Activated B cell treated with CpG ODN at 0.5 μM for 24 hours (primary cell): ENCODE measurements at regions not wholly inside any gene's neighbourhood (a gene's known extent, or its start where the extent isn't known, plus 50 kb on each side); places are given as distances from the start of the nearest gene placed in this dataset.

Source experiments
- ATAC-seq: fragments of 200-7000 bp; cut with Tn5 transposase; one replicate; pipeline ENCODE4 v1.10.0; 2021; ENCODE audit warnings: low read depth, mild to moderate bottlenecking, moderate library complexity
- CTCF ChIA-PET: fragments of 350-600 bp; sonication (Branson Sonifier 250); formaldehyde crosslinking; loops from one replicate; lab custom pipeline; 2021; ENCODE audit warnings: antibody characterized with exemption; lab: Charles Lee
- POLR2A ChIA-PET: fragments of 350-600 bp; sonication (Branson Sonifier 250); formaldehyde crosslinking; loops from one replicate; lab custom pipeline; 2021; ENCODE audit warnings: antibody characterized with exemption; lab: Charles Lee
- DNase-seq: peaks from one replicate; pipeline ENCODE4 v3.0.0; 2022
- H3K27ac Mint-ChIP-seq: one replicate; pipeline ENCODE4 v1.8.0; 2020; ENCODE audit warnings: mixed read lengths
- H3K27me3 Mint-ChIP-seq: one replicate; pipeline ENCODE4 v1.8.0; 2021; ENCODE audit warnings: mixed read lengths
- H3K36me3 Mint-ChIP-seq: one replicate; pipeline ENCODE4 v1.8.0; 2021; ENCODE audit warnings: low read depth, mixed read lengths
- H3K4me1 Mint-ChIP-seq: one replicate; pipeline ENCODE4 v1.8.0; 2021; ENCODE audit warnings: mixed read lengths
- H3K4me3 Mint-ChIP-seq: one replicate; pipeline ENCODE4 v1.8.0; 2020; ENCODE audit warnings: mild to moderate bottlenecking, mixed read lengths
- H3K9me3 Mint-ChIP-seq: one replicate; pipeline ENCODE4 v1.8.0; 2020; ENCODE audit warnings: mixed read lengths
- CTCF ChIP-seq: fragments of 200-600 bp; IDR thresholded peaks from one replicate; pipeline ENCODE4 v1.8.0; 2022; ENCODE audit warnings: antibody characterized with exemption, mild to moderate bottlenecking
- intact Hi-C: fragments of 100-400 bp; cut with micrococcal nuclease; formaldehyde crosslinking; loops from one replicate; pipeline ENCODE4 v1.15.1; 2024

GRCh38 chr3:115398506-115398905 is 224.8 kb upstream of the GAP43 start:
- ChIA-PET CTCF (no interaction called here), POLR2A (no interaction called here)
- no peak overlapping the region for H3K4me3 Mint-ChIP-seq
- H3K4me1 Mint-ChIP-seq = no peaks in the 10 kb centered on the region
- H3K36me3 Mint-ChIP-seq = no peaks in the 10 kb centered on the region
- no peaks in the 10 kb centered on the region for H3K9me3 Mint-ChIP-seq
- intact Hi-C loops = no loop called here
- H3K27me3 Mint-ChIP-seq = peaks cover 1% of the 10 kb centered on the region
- ATAC-seq (no peak), DNase-seq (no peak)
- H3K27ac Mint-ChIP-seq = no peak overlapping the region
- TF ChIP-seq CTCF = no peak

DNA sequence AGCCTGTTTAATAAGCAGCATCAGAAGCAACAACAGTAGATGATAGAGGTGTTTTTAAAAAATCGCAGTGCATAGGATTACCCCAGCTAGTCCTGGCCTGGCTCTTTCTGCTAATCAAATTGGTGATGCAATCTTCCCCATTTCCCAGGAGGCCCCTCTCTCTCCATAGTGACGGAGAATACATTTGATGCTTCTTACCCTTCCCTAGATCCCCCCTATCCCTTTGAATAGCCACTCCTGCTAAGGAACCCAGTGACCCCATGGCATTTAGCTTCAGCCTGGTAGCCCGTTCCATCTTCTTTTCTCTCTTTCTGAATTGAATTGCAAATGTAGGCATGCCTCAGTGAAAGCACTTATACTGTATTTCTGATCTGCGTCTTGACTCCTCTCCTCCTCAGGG is 223.6 kb upstream of the GAP43 start:
- Mint-ChIP-seq H3K27me3 (peaks cover 1% of the 10 kb centered on the region), H3K4me3 (no peak overlapping the region), H3K36me3 (no peaks in the 10 kb centered on the region), H3K27ac (no peak overlapping the region), H3K9me3 (no peaks in the 10 kb centered on the region), H3K4me1 (no peaks in the 10 kb centered on the region)
- POLR2A ChIA-PET = no interaction called here
- DNase-seq (no peak), ATAC-seq (no peak)
- CTCF ChIA-PET = no interaction called here
- intact Hi-C loops = no loop called here
- TF ChIP-seq CTCF = no peak

DNA sequence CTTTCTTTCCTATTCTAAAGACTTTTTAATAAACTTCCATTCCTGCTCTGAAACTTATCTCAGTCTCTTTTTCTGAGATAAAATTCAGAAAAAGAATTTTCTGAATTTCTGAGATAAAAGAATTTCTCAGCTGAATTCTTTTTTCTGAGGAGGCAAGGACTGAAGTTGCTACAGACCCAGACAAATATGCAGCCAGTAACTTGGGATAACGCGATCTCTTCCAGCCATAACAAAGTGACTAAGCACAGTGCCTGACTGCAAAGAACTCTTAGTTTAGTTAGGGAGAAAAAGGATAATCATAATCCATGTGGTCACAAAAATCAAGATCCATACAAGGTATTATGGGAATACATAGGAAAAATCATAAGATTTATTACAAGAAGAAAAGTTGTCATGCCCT is 222.0 kb upstream of the GAP43 start:
- intact Hi-C loops = no loop called here
- ChIA-PET POLR2A (no interaction called here), CTCF (no interaction called here)
- Mint-ChIP-seq H3K27ac (no peak overlapping the region), H3K9me3 (no peaks in the 10 kb centered on the region), H3K36me3 (no peaks in the 10 kb centered on the region), H3K27me3 (peaks cover 1% of the 10 kb centered on the region), H3K4me3 (no peak overlapping the region), H3K4me1 (no peaks in the 10 kb centered on the region)
- ATAC-seq (no peak), DNase-seq (no peak)
- TF ChIP-seq CTCF = no peak

DNA sequence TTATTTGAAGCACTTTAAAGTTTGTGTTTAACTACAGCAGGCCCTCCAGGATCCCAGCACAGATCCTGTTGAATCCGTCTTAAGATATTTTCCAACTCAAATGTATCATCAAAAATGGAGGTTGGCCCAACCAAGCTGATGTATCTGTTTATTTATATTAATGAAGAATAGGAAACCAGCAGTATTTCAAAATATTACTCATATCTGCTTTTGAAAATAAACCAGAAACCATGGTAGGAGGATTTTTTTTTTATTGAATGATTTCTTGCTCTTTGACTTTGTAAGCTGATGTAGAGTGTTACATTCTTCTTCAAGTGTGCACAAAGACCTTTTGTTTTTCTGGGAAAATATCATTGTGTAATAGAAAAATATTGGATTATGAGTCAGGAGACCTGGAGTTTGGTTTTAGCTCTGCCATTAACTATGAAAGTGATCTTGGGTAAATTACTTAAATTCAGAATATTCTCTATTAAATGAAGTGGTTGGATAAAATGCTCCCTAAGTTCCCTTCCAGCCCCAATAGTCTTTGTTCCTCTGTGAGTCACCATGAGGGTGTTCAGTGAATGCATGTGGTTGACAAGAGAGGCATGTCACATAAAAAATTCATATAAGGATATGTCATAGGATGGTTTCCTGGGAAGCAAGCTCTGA is 221.3 kb upstream of the GAP43 start:
- H3K9me3 Mint-ChIP-seq = no peaks in the 10 kb centered on the region
- TF ChIP-seq CTCF = no peak
- ATAC-seq (no peak), DNase-seq (no peak)
- no peaks in the 10 kb centered on the region for H3K4me1 Mint-ChIP-seq
- intact Hi-C loops = no loop called here
- H3K27me3 Mint-ChIP-seq = peaks cover 1% of the 10 kb centered on the region
- ChIA-PET CTCF (interaction anchor here (1.1 kb wide), 1 partner anchor 25 kb away, joined by 3 read pairs; no protein-coding TSS in a partner anchor), POLR2A (no interaction called here)
- no peaks in the 10 kb centered on the region for H3K36me3 Mint-ChIP-seq
- no peak overlapping the region for H3K27ac Mint-ChIP-seq
- no peak overlapping the region for H3K4me3 Mint-ChIP-seq

- ATAC-seq (no peak), DNase-seq (no peak)
- Mint-ChIP-seq H3K4me1 (no peaks in the 10 kb centered on the region), H3K27ac (no peak overlapping the region), H3K4me3 (no peak overlapping the region), H3K9me3 (no peaks in the 10 kb centered on the region), H3K36me3 (no peaks in the 10 kb centered on the region), H3K27me3 (peaks cover 1% of the 10 kb centered on the region)
- TF ChIP-seq CTCF = no peak
- ChIA-PET CTCF (interaction anchor here (1.1 kb wide), 1 partner anchor 26 kb away, joined by 3 read pairs; no protein-coding TSS in a partner anchor), POLR2A (no interaction called here)
- intact Hi-C loops = no loop called here
Observed at GRCh38 chr3:115402651-115403050, 220.7 kb upstream of the GAP43 start.
